Esophagus muscularis mucosa (tissue), 4 donors: ENCODE measurements at regions not wholly inside any gene's neighbourhood (a gene's known extent, or its start where the extent isn't known, plus 50 kb on each side); places are given as distances from the start of the nearest gene placed in this dataset.

Source experiments
- DNase-seq: peaks from one replicate; pipeline ENCODE4 v3.0.0-alpha.2; 2017; ENCODE audit errors: extremely low spot score
- H3K27ac ChIP-seq, 4 donors: fragments of 200-600 bp; sonication (generic); replicated peaks in 1 of 4; 1 replicate in 3 of 4; 2 replicates in 1 of 4; pipeline ENCODE4 v1.5.1; 2016 to 2019; ENCODE audit warnings: mild to moderate bottlenecking in 1 of 4
- H3K27me3 ChIP-seq, 4 donors: fragments of 200-600 bp; sonication (generic); one replicate each; pipeline versions ENCODE4 v1.5.1 to v1.6.0; 2016 to 2019
- H3K36me3 ChIP-seq, 4 donors: fragments of 200-600 bp; sonication (generic); one replicate each; pipeline ENCODE4 v1.5.1; 2016 to 2019
- H3K4me1 ChIP-seq, 4 donors: fragments of 200-600 bp; sonication (generic); one replicate each; pipeline ENCODE4 v1.5.1; 2016 to 2019
- H3K4me3 ChIP-seq, 4 donors: fragments of 200-600 bp; sonication (generic); 1 replicate in 2 of 4; 2 replicates in 2 of 4; pipeline ENCODE4 v1.5.1; 2016 to 2019; ENCODE audit warnings: mild to moderate bottlenecking in 4 of 4, moderate library complexity in 1 of 4
- H3K9me3 ChIP-seq, 4 donors: fragments of 200-600 bp; sonication (generic); 1 replicate in 3 of 4; 2 replicates in 1 of 4; pipeline ENCODE4 v1.5.1; 2016 to 2019
- CTCF ChIP-seq, 3 experiments: fragments of 200-600 bp in 2 of 3; fragments of 450-650 bp in 1 of 3; sonication (generic) in 2 of 3; IDR thresholded peaks; one replicate each; pipeline ENCODE4 v1.5.1; 2017 to 2019; ENCODE audit warnings: antibody characterized with exemption in 3 of 3, mild to moderate bottlenecking in 2 of 3, moderate library complexity in 1 of 3
- EP300 ChIP-seq: sonication (generic); formaldehyde crosslinking; IDR thresholded peaks from one replicate; pipeline ENCODE4 v1.6.1; 2017; ENCODE audit warnings: antibody characterized with exemption
- POLR2A ChIP-seq: fragments of 450-650 bp; IDR thresholded peaks from one replicate; pipeline ENCODE4 v1.6.1; 2017; ENCODE audit warnings: antibody characterized with exemption, moderate library complexity, mild to moderate bottlenecking, low read depth
- POLR2AphosphoS5 ChIP-seq, 2 donors: sonication (generic); formaldehyde crosslinking; IDR thresholded peaks; one replicate each; pipeline ENCODE4 v1.6.1; 2017; ENCODE audit warnings: antibody characterized with exemption in 2 of 2
- WGBS: methylation state at CpG from one replicate; pipeline ENCODE4 v1.1.5; 2018; 5-methylcytosine and 5-hydroxymethylcytosine counted together
- intact Hi-C: fragments of 100-400 bp; cut with DNase I; formaldehyde crosslinking; loops from one replicate; pipeline ENCODE4 v1.15.1; 2023

GRCh38 chr13:87207280-87208003, 463.7 kb upstream of the SLITRK5 start:
- H3K36me3 ChIP-seq = no peaks in the 10 kb centered on the region
- intact Hi-C loops = no loop called here
- TF ChIP-seq EP300 = no peak
- TF ChIP-seq POLR2A = no peak
- TF ChIP-seq CTCF (IDR thresholded peaks at IDR 0.05) = no peak
- TF ChIP-seq POLR2AphosphoS5 (IDR thresholded peaks at IDR 0.05) = no peak
- H3K27me3 ChIP-seq = no peaks in the 10 kb centered on the region
- no peaks in the 10 kb centered on the region for H3K9me3 ChIP-seq
- peaks cover 0 to under 1% (median 0%) of the 10 kb centered on the region in 4 donors for H3K4me1 ChIP-seq
- WGBS = 81% methylated on average over 4 of the region's 4 CpGs
- H3K4me3 ChIP-seq = no peak overlapping the region
- H3K27ac ChIP-seq = no peak overlapping the region
- no peak for DNase-seq

- TF ChIP-seq POLR2A (no peak), POLR2AphosphoS5 (IDR thresholded peaks at IDR 0.05) (no peak), CTCF (IDR thresholded peaks at IDR 0.05) (no peak), EP300 (no peak)
- no peak for DNase-seq
- no peak overlapping the region for H3K27ac ChIP-seq
Measured at GRCh38 chr13:87208636-87209035, 462.5 kb upstream of the SLITRK5 start.

GRCh38 chr13:87234981-87235380, 436.2 kb upstream of the SLITRK5 start:
- TF ChIP-seq CTCF (IDR thresholded peaks at IDR 0.05) = no peak
- TF ChIP-seq EP300 = no peak
- TF ChIP-seq POLR2AphosphoS5 (IDR thresholded peaks at IDR 0.05) = no peak
- no peak for TF ChIP-seq POLR2A
- intact Hi-C loops = no loop called here
- no peak overlapping the region for H3K4me3 ChIP-seq
- no peaks in the 10 kb centered on the region for H3K9me3 ChIP-seq
- H3K36me3 ChIP-seq = no peaks in the 10 kb centered on the region
- no peak overlapping the region for H3K27ac ChIP-seq
- H3K27me3 ChIP-seq = no peaks in the 10 kb centered on the region
- no peak for DNase-seq
- WGBS = 71% methylated on average over 2 of the region's 2 CpGs
- no peaks in the 10 kb centered on the region for H3K4me1 ChIP-seq

More at GRCh38 chr13:87208636-87209035, 462.5 kb upstream of the SLITRK5 start:
- intact Hi-C loops = no loop called here
- Histone ChIP-seq H3K36me3 (no peaks in the 10 kb centered on the region), H3K27me3 (no peaks in the 10 kb centered on the region), H3K9me3 (no peaks in the 10 kb centered on the region), H3K4me3 (no peak overlapping the region), H3K4me1 (no peaks in the 10 kb centered on the region)
- 81% methylated on average over 2 of the region's 2 CpGs for WGBS

- H3K27ac ChIP-seq = no peak overlapping the region
- DNase-seq = no peak
- intact Hi-C loops = no loop called here
- H3K27me3 ChIP-seq = no peaks in the 10 kb centered on the region
- H3K4me1 ChIP-seq = no peaks in the 10 kb centered on the region
- H3K4me3 ChIP-seq = no peak overlapping the region
- H3K36me3 ChIP-seq = no peaks in the 10 kb centered on the region
- TF ChIP-seq POLR2A = no peak
- no peak for TF ChIP-seq POLR2AphosphoS5 (IDR thresholded peaks at IDR 0.05)
- no peak for TF ChIP-seq EP300
- TF ChIP-seq CTCF (IDR thresholded peaks at IDR 0.05) = no peak
- H3K9me3 ChIP-seq = no peaks in the 10 kb centered on the region
Measured at GRCh38 chr13:87235621-87236020, 435.6 kb upstream of the SLITRK5 start.
